HCT116 (cell line): ENCODE measurements at regions not wholly inside any gene's neighbourhood (a gene's known extent, or its start where the extent isn't known, plus 50 kb on each side); places are given as distances from the start of the nearest gene placed in this dataset.
"Not testable (repeated sequence)": the region's sequence is repeated elsewhere in the genome, so short reads cannot be mapped to it uniquely, and the experiment has no call there.

Experiments
- ATAC-seq: fragments of 200-7000 bp; cut with Tn5 transposase; 2 replicates; pipeline ENCODE4 v1.9.1; 2020; ENCODE audit warnings: mild to moderate bottlenecking, moderate library complexity
- BruUV-seq: library from RNA; stranded (reverse); fragments of 400-500 nt; replicated peaks from 2 replicates; lab custom pipeline; 2021; lab: Mats Ljungman, UMichigan
- CTCF ChIA-PET: fragments of 300-600 bp; sonication (Branson Sonifier 250); formaldehyde crosslinking; loops from one replicate; lab custom pipeline; 2021; ENCODE audit warnings: antibody characterized with exemption; lab: Charles Lee
- POLR2A ChIA-PET: fragments of 300-600, 350-600 bp; sonication (Branson Sonifier 250); formaldehyde crosslinking; loops from one replicate; lab custom pipeline; 2021; ENCODE audit warnings: antibody characterized with exemption; lab: Charles Lee
- RAD21 ChIA-PET, 2 experiments: fragments of 300-600 bp; sonication (Branson Sonifier 250); formaldehyde crosslinking; loops; one replicate each; lab custom pipeline; 2023; ENCODE audit warnings: low total read pairs in 2 of 2; ENCODE audit not compliant: uncharacterized antibody in 2 of 2, unreplicated experiment in 2 of 2, low non-redundant PET in 1 of 2; lab: Charles Lee
- DNase-seq: peaks from one replicate; pipeline ENCODE4 v3.0.0-alpha.2; 2010; ENCODE audit warnings: low read depth, low spot score
- H2AFZ ChIP-seq: fragments of 200-600 bp; shearing (Covaris generic), sonication (generic); 2 replicates; pipeline ENCODE4 v1.6.1; 2017; ENCODE audit warnings: low read depth, mixed run types, mixed read lengths, antibody characterized with exemption, low read length; ENCODE audit not compliant: poor library complexity, severe bottlenecking
- H3K27ac ChIP-seq: 2 replicates; pipeline ENCODE4 v1.5.1; 2012; ENCODE audit warnings: low read depth, low read length
- H3K27me3 ChIP-seq: fragments of 200-600 bp; sonication (generic); 2 replicates; pipeline ENCODE4 v1.6.1; 2016; ENCODE audit warnings: mixed run types, low read length, mixed read lengths; ENCODE audit not compliant: insufficient read depth
- H3K36me3 ChIP-seq, 2 experiments: fragments of 200-500 bp in 1 of 2; fragments of 200-600 bp in 1 of 2; sonication (Bioruptor generic) in 1 of 2; sonication (generic) in 1 of 2; 2 replicates each; pipeline versions ENCODE4 v1.5.1 to v1.6.1; 2014 to 2016; ENCODE audit warnings: low read length in 2 of 2, inconsistent platforms in 1 of 2, mixed read lengths in 1 of 2, mixed run types in 1 of 2; ENCODE audit not compliant: insufficient read depth in 2 of 2, control insufficient read depth in 1 of 2
- H3K4me1 ChIP-seq, 2 experiments: fragments of 200-600 bp in 1 of 2; sonication (generic) in 1 of 2; 2 replicates each; pipeline versions ENCODE4 v1.5.1 to v1.6.1; 2012 to 2017; ENCODE audit warnings: low read length in 2 of 2, inconsistent platforms in 1 of 2, mild to moderate bottlenecking in 1 of 2, mixed read lengths in 1 of 2, mixed run types in 1 of 2, moderate library complexity in 1 of 2; ENCODE audit not compliant: insufficient read depth in 2 of 2, control insufficient read depth in 1 of 2
- H3K4me2 ChIP-seq: fragments of 200-600 bp; sonication (generic); 2 replicates; pipeline ENCODE4 v1.6.1; 2017; ENCODE audit warnings: mixed run types, low read length, mixed read lengths
- H3K4me3 ChIP-seq, 2 experiments: fragments of 200-600 bp in 1 of 2; sonication (generic) in 1 of 2; replicated peaks in 1 of 2; 2 replicates each; pipeline ENCODE4 v1.5.1; 2011 to 2016; ENCODE audit warnings: low read length in 2 of 2, control low read depth in 1 of 2, low read depth in 1 of 2, mild to moderate bottlenecking in 1 of 2, mixed read lengths in 1 of 2, mixed run types in 1 of 2
- H3K79me2 ChIP-seq: fragments of 200-600 bp; sonication (generic); 2 replicates; pipeline ENCODE4 v1.6.1; 2017; ENCODE audit warnings: mild to moderate bottlenecking, mixed run types, low read length, moderate library complexity, mixed read lengths; ENCODE audit not compliant: insufficient read depth
- H3K9ac ChIP-seq: fragments of 200-600 bp; sonication (generic); 2 replicates; pipeline ENCODE4 v1.6.1; 2016; ENCODE audit warnings: low read length, mixed read lengths
- H3K9me2 ChIP-seq: fragments of 200-600 bp; sonication (generic), shearing (Covaris generic); 2 replicates; pipeline ENCODE4 v1.6.1; 2017; ENCODE audit warnings: mixed run types, mild to moderate bottlenecking, moderate library complexity; ENCODE audit not compliant: insufficient read depth
- H3K9me3 ChIP-seq, 2 experiments: fragments of 200-500 bp in 1 of 2; fragments of 200-600 bp in 1 of 2; sonication (Bioruptor generic) in 1 of 2; sonication (generic) in 1 of 2; 2 replicates each; pipeline ENCODE4 v1.6.1; 2014 to 2017; ENCODE audit warnings: low read length in 2 of 2, mixed read lengths in 2 of 2, inconsistent platforms in 1 of 2, low read depth in 1 of 2, mild to moderate bottlenecking in 1 of 2, mixed run types in 1 of 2, moderate library complexity in 1 of 2; ENCODE audit not compliant: control insufficient read depth in 1 of 2, insufficient read depth in 1 of 2
- H4K20me1 ChIP-seq: fragments of 200-600 bp; sonication (generic), shearing (Covaris generic); 2 replicates; pipeline ENCODE4 v1.6.1; 2017; ENCODE audit warnings: mixed run types, mild to moderate bottlenecking, moderate library complexity; ENCODE audit not compliant: insufficient read depth
- CBX3 ChIP-seq: IDR thresholded peaks from 2 replicates; pipeline ENCODE4 v1.6.1; 2012; ENCODE audit warnings: low read depth
- CEBPB ChIP-seq: IDR thresholded peaks from 2 replicates; pipeline ENCODE4 v1.6.1; 2012; ENCODE audit warnings: low read depth
- EGR1 ChIP-seq: IDR thresholded peaks from 2 replicates; pipeline ENCODE4 v1.6.1; 2012; ENCODE audit warnings: low read depth
- ELF1 ChIP-seq: IDR thresholded peaks from 2 replicates; pipeline ENCODE4 v1.6.1; 2012; ENCODE audit warnings: low read depth, borderline replicate concordance
- JUND ChIP-seq: IDR thresholded peaks from 2 replicates; pipeline ENCODE4 v1.6.1; 2012
- POLR2AphosphoS5 ChIP-seq: IDR thresholded peaks from 2 replicates; pipeline ENCODE4 v1.6.1; 2011; ENCODE audit warnings: mild to moderate bottlenecking, low read depth, low read length, moderate library complexity
- RAD21 ChIP-seq: IDR thresholded peaks from 2 replicates; pipeline ENCODE4 v1.6.1; 2012; ENCODE audit warnings: low read depth, mild to moderate bottlenecking
- REST ChIP-seq: IDR thresholded peaks from 2 replicates; pipeline ENCODE4 v1.6.1; 2012; ENCODE audit warnings: low read depth
- SP1 ChIP-seq: IDR thresholded peaks from 2 replicates; pipeline ENCODE4 v1.6.1; 2012; ENCODE audit warnings: low read depth
- YY1 ChIP-seq: IDR thresholded peaks from 2 replicates; pipeline ENCODE4 v1.6.1; 2011; ENCODE audit warnings: low read length, low read depth, moderate library complexity, mild to moderate bottlenecking; ENCODE audit not compliant: insufficient replicate concordance; ENCODE audit errors: extremely low read depth
- intact Hi-C: fragments of 100-400 bp; cut with micrococcal nuclease; formaldehyde crosslinking; loops from 2 replicates; pipeline ENCODE4 v1.10.0; 2022
- TF ChIP-seq, protein P1 (sequence below): IDR thresholded peaks from 2 replicates; pipeline ENCODE4 v1.6.1; 2012

DNA sequence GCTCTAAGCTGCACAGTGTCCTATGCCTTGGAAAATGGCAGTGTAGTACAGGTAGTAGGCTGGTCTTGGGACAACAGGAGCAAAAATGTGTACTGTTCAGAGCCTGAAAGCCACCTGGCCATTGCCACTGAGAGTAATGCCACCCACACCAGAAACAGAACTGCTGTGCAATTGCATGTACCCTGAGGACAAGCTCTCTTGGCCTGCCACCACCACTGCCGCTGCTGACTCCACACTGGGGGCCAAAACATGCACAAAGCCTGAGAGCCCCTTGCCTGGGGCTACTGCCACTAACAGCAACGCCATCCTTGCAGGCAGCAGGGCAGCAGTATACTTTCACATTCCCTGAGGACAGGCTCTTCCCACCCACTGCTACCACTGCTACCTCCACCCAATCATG, 251.9 kb upstream of the CDH12 start (continued):
- no peak for TF ChIP-seq REST

DNA sequence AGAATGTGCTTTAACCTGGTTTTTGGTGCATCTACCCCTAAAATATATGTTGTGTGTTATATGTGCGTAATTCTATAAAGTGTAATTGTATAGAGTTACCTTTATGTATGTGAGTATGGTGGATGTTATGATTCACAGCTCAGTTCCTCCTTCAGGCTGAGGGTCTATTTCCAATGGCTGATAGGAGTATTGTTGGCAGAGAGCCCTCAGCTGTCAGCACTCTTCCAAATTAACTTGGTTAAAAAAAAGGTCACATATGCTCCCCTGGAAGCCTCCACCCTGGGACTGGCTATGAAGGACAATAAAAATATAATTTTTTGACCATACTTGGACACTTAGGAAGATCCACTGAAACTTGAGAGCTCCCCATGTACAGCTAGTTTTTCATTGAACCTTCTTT, 250.4 kb upstream of the CDH12 start:
- no peaks in the 10 kb centered on the region for H3K79me2 ChIP-seq
- no peak overlapping the region for H2AFZ ChIP-seq
- no peaks in the 10 kb centered on the region for H3K4me1 ChIP-seq
- TF ChIP-seq JUND (no peak), RAD21 (no peak), CEBPB (no peak), POLR2AphosphoS5 (no peak), ELF1 (no peak), CBX3 (no peak), EGR1 (no peak), SP1 (no peak), YY1 (no peak)
- TF ChIP-seq, protein P1, sequence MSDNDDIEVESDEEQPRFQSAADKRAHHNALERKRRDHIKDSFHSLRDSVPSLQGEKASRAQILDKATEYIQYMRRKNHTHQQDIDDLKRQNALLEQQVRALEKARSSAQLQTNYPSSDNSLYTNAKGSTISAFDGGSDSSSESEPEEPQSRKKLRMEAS, result no peak
- intact Hi-C loops, result no loop called here
- no peak overlapping the region for H3K9ac ChIP-seq
- H3K27me3 ChIP-seq, result no peaks in the 10 kb centered on the region
- ATAC-seq (no peak), DNase-seq (no peak)
- no peak overlapping the region for H3K4me2 ChIP-seq
- H3K9me3 ChIP-seq, result peaks cover under 1 to 16% of the 10 kb centered on the region in 2 experiments; a peak in 2 of 4 replicates
- H3K27ac ChIP-seq, result no peak overlapping the region
- no peaks in the 10 kb centered on the region for H4K20me1 ChIP-seq
- BruUV-seq, result no TSS peak
- H3K4me3 ChIP-seq, result no peak overlapping the region
- ChIA-PET CTCF (no interaction called here), POLR2A (no interaction called here), RAD21 (no interaction called here)
- H3K9me2 ChIP-seq, result no peaks in the 10 kb centered on the region
- no peaks in the 10 kb centered on the region for H3K36me3 ChIP-seq

- H3K27ac ChIP-seq, BruUV-seq, DNase-seq, CTCF ChIA-PET, H3K36me3 ChIP-seq, RAD21 ChIA-PET, H2AFZ ChIP-seq, POLR2A ChIA-PET, H3K4me1 ChIP-seq, H3K79me2 ChIP-seq, H3K4me3 ChIP-seq, H3K9ac ChIP-seq, intact Hi-C loops, H3K27me3 ChIP-seq, H3K4me2 ChIP-seq, H3K9me2 ChIP-seq, H4K20me1 ChIP-seq, ATAC-seq: not testable (repeated sequence)
- peaks cover 10 to 11% of the 10 kb centered on the region in 2 experiments; a peak in 3 of 4 replicates for H3K9me3 ChIP-seq
Measured at GRCh38 chr5:23095418-23095817, 242.3 kb upstream of the CDH12 start.
